ENCODE measurements at regions not wholly inside any gene's neighbourhood (a gene's known extent, or its start where the extent isn't known, plus 50 kb on each side); places are given as distances from the start of the nearest gene placed in this dataset.
"Not testable (repeated sequence)": the region's sequence is repeated elsewhere in the genome, so short reads cannot be mapped to it uniquely, and the experiment has no call there.

- DNase-seq = no peak
These were observed 648.5 kb upstream of the NR2F2 start for GRCh38 chr15:95681836-95682544.

DNA sequence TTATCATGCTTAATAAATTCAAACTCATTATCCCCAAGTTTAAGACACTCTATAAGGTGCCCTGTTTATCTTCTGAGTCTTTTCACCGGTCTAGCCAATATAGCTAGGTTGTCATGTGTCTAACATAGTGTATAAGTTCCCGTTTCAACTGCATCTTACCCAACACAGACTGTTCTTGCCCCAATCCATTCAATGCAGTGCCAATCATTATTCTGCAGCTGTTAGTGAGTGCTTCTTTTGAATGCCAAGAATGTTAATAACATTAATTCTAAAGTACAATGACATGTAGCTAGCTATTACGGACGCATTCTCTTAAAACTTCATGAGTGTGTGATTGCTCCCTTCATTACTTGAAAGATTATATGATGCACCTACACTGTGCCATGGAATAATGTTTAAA, 646.4 kb upstream of the NR2F2 start:
- no peak for DNase-seq

DNA sequence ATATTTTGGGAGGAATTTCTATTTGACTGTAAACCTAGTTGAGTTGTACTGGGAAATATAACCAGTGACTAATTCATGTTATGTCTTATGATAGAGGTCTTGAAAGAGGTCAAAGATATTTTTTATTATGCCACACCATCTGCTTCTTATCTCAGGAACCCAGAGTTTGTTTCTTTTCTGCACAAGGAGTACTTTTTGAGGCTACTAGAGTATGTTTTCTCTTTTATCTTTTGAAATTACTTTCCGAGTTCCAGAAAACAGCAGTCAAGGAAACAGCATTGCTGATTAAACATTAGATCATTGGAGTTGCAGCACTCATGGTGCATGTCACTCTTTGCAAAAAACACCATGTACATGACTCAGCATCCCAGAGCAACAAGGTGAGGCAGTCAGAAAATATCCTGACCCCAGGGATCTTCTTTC, 645.8 kb upstream of the NR2F2 start:
- DNase-seq = no peak

DNA sequence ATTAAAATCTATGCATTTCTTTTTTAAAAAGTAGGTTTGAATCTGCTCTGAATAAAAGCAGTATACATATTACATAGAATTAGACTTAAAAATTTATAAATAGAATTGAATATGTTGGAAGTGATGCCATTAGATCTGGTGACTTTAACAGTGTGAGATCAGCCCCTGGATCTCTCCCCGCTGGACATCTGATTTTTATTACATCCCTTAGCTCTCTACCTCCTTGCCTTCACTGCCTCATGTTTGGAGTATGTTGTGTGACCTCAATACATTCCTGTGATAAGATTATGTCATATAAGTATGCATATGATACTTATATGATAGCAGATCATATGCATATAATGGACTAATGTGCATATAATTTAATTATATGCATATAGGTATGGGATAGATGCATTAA, 643.4 kb upstream of the NR2F2 start:
- DNase-seq = no peak

DNA sequence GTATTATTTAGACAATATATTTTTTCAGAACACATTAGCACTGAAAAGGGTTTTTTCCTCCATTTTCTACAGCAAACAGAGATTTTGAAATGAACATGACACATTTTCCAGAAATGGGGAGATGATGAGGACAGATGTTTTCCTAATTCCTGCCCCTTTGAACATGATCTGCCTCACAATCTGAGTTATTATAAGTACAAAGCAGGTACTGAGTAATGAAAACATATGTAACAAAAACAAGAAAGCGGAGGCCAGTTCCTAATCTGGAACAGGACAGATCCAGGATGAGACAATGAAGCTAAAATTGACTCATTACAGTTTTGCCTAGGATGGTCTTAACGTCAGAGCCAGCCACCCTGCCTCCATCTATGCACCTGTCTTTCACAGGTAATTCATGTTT, 642.8 kb upstream of the NR2F2 start:
- DNase-seq = no peak

- DNase-seq = no peak
These were observed 639.7 kb upstream of the NR2F2 start for GRCh38 chr15:95690631-95691340.

DNA sequence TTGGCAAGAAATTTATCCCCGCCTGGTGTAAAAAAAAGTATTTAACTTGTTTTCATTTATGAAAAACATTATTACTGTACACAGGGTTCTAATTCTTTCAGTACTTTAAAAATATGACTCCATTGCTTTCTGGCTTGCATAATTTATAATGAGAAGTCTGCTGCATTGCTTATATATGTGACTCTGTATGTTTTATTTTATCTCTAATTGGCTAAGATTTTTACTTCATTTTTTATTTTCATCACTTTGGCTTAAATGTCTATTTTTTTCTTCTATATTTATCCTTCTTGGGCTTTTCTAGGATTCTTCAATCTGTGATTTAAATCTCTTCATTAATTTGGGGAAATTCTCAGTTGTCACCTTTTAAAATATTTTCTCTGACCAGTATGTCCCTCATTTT, 636.6 kb upstream of the NR2F2 start:
- DNase-seq = no peak

DNA sequence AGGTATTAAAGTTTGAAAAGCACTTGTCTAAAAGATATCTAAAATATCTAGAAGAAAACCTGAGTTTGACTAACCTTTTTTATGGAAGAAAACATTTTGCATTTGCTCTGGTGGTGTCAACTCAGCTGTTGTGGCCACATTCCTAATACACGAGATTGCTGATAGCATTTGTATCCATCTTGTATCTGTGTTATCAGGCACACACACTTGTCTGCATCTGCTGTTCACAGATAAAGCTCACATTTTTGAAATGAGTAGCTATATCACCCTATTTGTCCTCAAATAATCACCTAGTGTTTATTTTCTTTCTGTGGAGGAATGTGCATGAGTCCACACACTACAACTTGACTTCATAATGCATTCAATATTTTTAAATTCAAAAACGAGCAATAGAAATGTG, 632.3 kb upstream of the NR2F2 start:
- no peak for DNase-seq

DNA sequence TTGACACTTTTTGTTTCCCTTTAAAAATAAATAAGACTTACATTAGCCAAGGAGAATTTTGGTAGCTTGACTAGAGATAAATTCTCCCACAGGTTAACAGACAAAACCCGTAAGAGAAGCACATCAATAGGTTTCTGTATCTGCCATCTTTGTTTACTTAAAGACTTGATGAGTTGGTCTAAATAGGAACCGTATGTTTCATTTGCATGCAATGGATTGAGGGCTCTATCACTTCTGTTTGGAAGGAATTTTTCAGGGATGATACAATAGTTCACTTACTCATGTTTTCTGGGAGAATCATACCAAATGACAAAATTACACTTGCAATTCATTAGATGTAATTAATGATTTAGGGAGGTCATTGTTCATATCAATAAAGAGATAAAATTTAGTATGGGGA, 631.5 kb upstream of the NR2F2 start:
- DNase-seq = no peak

GRCh38 chr15:95699578-95699977, 630.9 kb upstream of the NR2F2 start:
- no peak for DNase-seq

DNA sequence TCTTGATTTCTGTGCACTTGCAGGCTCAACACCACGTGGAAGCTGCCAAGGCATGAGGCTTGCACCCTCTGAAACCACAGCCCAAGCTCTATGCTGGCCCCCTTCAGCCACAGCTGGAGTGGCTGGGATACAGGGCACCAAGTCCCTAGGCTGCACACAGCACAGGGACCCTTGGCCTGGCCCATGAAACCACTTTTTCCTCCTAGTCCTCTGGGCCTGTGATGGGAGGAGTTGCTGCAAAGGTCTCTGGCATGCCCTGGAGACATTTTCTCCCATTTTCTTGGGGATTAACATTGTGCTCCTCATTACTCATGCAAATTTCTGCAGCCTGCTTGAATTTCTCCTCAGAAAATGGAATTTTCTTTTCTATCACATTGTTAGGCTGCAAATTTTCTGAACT, 629.8 kb upstream of the NR2F2 start:
- DNase-seq = not testable (repeated sequence)

DNA sequence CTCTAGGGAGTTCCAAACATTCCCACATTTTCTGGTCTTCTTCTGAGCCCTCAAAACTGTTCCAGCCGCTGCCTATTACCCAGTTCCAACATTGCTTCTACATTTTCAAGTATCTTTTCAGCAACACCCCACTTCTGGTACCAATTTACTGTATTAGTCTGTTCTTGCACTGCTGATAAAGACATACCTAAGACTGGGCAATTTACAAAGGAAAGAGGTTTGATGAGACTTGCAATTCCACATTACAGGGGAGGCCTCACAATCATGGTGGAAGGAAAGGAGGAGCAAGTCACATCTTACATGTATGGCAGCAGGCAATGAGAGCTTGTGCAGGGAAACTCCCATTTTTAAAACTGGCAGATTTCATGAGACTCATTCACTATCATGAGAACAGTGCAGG, 629.1 kb upstream of the NR2F2 start:
- DNase-seq = no peak

DNA sequence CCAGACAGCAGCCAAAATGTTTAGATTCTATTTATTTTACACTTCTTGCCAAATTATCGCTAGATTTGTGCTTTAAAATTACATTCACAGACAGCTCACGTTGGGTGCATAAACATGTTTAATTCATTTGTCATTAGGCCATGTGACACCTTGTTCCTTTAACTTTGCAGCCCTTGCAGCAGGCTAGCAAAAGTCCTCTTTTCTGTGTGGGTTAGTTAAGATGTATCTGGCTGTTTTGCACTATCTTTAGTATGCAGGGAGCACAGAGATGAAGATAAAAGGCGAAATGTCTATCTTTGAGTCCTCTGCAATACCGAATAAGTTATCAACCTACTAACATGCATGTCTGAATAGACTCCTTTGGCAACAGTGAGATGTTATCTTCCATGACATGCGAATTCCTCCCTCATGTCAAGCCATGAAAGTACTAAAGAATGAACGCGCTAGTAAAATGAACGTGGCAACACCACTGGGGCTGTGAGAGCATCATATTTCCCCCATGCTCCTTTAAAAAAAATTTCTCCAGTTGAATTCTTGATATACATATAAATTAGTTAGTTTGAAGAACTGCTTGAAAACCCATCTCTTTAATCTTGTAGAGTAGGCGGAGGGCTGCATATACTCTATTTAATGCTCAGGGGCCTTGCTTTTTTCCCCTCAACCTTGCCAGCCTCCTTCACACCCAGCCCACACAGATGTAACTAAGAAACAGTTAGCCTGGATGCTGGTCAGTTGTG, 620.4 kb upstream of the NR2F2 start:
- DNase-seq = no peak

DNA sequence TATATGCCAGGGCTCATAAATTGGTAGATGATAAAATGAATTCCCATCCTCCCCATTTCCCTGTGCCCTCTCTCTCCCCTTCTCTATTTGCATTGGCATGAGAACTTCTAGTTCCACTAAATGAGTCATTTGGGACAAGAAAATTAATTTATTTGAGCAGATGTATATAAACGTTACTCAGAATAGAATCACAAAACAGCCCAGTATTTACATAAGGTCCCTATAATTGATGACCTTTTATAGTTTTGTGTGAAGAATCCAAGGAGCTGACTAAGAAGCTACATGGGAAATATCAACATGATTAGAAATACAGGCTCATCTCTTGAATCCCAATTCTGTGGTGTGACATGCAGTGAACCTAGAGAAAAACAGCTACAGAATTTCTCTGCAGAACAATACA, 617.7 kb upstream of the NR2F2 start:
- no peak for DNase-seq

DNA sequence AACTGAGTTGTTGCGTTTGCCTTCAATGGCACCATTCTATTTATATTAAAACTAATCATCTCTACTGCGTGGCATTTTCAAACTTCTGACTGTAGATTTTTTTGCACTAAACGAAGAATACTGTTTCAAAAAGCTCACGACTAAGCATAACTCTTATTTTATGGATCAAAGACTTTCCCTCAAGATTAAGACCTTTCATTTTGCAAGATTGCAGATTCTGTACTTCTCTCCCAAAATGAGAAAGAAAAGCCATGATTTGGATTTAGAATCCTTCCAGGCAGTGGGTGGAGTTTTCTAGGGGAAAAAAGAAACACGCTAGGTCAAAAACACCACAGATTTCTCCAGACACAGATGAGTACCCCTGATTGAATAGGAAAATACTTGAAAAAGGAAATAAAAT, 617.2 kb upstream of the NR2F2 start:
- no peak for DNase-seq

DNA sequence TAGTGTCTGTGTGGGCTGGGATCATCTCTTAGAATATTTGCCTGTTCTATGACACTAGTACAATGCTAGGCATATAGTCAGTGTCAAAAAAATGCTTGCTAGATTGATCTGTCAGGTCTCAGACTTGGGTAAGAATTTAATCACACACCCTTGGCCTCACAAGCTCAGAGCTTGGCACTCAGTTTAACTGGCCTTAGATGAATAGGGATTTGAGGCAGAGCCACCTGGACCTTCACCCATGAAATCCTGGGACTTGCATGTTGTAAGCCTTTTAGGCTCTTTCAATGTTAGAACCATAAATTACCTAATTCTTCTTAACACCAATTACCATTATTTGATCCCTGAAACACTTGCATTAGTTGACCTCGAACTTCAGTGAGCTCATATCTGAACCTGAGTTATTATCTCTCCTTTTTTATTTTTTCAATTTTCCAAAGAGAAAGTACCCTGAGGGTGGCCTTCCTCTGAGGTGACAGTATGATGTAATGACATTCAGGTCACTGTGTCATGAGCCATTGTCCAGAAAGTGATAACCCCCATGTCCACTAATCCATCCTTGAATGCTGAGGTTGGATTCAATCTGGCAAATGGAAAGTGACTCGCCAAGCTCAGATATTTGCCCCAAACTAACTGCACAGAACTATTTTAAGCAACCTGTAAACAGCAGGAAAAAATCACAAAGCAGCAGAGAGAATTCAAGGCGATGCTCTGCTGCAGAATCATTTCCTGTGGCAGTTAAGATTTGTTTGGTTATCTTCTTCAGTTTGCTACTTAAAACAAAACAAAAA, 615.2 kb upstream of the NR2F2 start:
- DNase-seq = no peak

GRCh38 chr15:95715906-95716656, 614.4 kb upstream of the NR2F2 start:
- DNase-seq = no peak

DNA sequence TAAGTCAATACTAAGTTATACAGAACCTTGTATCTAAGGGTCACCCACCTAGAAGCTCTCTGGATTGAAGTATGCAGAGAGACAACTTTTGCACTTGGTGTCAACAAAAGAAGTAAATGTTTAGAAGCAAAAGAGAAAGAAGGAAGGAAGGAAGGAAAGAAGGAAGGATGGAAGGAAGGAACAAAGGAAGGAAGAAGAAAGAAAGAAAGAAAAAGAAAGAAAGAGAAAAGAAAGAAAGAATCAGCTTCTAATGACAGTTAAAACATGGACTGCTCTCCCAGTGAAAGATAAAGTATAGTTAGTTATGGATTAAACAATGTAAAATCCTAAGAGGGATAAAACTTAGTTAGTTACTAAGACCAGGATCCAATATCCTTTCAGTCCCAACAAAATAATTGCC, 613.8 kb upstream of the NR2F2 start:
- no peak for DNase-seq

GRCh38 chr15:95718441-95718840, 612.1 kb upstream of the NR2F2 start:
- DNase-seq = no peak

- DNase-seq = no peak
These were observed 605.4 kb upstream of the NR2F2 start for GRCh38 chr15:95724908-95725633.

DNA sequence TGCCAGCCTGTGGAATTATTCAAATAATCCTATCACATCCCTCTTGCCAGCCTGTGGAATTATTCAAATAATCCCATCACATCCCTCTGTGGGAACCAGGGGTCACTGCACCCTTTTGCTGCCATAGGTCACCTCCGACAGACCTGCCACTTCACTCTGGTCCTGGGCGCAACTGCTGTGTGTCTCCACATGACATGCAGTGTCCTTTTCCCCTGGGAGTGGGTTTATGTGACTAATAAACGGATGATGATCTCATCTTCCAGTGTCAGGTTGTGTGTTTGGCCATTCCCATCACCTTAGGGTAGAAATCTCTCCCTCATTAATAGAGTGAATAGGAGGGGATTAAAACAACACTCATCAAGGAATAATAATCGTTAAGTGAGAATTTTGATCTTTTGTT, 603.6 kb upstream of the NR2F2 start:
- DNase-seq = no peak

DNA sequence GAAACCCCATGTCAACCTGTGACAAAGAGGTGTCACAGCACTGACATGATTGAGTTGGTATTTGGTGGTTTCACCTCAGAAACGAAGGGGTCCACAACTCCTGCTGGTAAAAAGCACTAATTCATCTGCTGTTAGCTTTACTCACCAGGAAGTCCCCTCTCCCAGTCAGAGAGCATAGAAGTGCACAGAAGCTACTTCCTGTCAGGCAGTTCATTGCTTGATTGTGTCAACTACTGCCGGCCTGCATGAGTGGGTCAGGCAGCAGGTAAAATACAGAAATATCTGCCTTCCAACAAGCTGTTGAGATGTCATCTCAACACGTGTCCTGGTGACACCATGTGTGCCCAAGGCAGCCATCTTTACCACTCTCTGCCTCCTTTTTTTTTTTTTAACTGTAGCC, 596.6 kb upstream of the NR2F2 start:
- no peak for DNase-seq
